Stimulated activated CD8-positive, alpha-beta memory T cell treated with anti-CD3 and anti-CD28 coated beads, Interleukin-7, amount 100 ng/mL, for 1 hour (primary cell): ENCODE measurements at regions not wholly inside any gene's neighbourhood (a gene's known extent, or its start where the extent isn't known, plus 50 kb on each side); places are given as distances from the start of the nearest gene placed in this dataset.

Experiments used
- DNase-seq, 2 donors: peaks; one replicate each; pipeline ENCODE4 v3.0.0-alpha.2; 2020; ENCODE audit warnings: low read depth in 2 of 2

DNA sequence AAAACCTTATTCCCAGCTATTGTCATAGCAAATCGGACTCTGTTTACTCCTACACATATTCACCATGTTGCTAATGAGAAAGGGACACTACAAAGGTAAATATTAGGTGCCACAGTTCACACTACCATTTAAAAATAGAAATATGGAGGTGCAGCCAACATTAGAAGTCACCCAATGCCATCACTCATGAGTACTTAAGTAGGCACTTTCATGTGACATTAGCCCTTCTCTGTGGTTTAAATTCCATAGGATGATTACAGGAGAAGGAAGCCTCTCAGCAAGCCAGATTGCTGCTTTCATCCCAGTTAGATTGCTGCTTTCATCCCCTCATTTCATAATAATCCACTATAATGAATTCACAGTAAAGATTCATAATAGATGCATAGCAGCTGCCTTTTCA lies 376.8 kb upstream of the ALCAM start:
- DNase-seq: no peak

DNA sequence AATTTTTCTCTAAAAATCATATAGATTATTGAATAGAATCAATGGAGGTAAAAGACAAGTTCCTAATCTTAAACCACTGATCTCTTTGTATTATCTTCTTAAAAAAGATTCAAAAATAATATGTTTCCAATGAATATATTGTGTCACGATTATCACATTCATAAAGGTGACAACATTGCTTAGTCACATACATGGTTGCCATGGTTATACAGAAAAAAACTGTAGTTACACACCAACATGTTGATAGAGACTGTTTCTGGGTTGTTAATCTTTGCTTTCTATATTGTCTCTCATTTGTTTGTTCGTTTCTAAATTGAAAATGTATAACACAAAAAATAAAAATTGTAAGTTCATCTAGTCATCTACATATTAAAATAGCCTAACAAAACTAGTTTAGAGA lies 376.0 kb upstream of the ALCAM start:
- no peak for DNase-seq

DNA sequence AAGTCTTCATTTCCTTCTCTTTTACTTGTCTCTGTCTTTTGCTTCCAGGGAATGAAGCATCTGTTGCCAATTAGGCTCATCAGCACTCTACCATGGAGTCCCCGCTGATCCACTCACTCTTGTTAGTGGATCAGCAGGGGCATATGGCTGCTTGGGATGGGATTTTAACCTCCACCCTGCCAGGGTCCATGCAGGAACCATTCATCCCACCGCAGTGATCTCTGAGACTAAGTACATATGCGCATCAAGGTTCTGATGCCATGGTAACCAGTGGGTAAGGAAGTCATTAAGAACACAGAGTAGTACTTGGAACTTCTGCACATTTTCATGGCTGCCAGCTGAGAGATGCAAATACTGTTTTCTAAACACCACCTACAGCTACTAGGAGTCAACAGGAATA lies 374.0 kb upstream of the ALCAM start:
- DNase-seq: no peak

DNA sequence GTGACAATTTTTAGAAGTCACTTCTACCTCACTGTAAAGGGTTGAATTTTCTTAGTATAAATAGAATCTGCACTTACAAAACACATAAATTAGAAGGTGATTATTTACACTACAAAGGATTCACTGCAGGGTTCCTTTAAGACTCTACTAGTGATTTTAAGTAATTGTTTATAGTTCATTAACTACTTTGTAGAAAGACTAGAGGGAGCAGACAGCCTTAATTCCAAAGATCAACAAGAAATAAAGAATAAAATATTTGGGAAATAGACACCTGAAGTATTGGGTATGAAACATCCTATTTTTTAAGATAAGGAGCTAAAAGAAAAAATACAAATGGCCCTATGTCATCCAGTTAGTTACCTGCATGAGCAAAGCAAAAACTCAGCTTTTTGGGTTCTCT lies 360.5 kb upstream of the ALCAM start:
- DNase-seq: no peak

DNA sequence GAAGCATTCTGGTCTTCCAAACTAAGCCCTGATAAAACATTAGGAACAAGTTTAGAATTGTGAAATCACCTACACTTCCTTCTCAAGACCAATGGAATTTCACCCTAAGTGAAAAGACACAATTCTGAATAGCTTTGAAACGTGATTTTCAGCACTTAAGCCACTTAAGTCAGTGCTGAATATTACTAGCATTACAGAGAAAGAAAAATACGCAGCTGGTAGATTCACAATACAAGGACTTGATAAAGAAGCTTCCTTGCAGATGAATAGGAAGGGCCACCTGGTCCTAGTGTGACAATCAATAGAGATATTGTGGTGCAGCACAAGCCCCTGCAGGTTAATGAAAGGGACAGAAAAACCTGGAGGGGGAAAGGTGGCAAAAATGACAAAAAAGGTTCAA lies 353.1 kb upstream of the ALCAM start:
- DNase-seq: no peak

DNA sequence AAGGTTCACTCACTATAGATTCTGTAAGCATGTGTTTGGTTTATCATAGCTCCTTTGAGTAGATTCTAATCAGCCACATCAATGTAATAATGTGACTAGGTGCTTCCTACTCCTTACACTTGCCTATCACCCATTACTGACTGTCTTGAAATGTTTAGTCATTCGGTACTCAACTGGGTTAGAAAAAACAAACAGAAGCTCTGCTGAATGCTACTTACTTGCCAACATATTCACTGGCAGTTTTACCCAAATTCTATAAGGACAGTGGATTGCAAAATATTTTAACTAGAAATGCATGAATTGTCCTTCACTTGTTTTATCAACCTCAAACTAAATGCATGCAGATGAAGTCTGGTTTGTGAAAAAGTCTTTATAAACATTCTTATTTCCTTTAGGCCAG lies 352.1 kb upstream of the ALCAM start:
- no peak for DNase-seq

DNA sequence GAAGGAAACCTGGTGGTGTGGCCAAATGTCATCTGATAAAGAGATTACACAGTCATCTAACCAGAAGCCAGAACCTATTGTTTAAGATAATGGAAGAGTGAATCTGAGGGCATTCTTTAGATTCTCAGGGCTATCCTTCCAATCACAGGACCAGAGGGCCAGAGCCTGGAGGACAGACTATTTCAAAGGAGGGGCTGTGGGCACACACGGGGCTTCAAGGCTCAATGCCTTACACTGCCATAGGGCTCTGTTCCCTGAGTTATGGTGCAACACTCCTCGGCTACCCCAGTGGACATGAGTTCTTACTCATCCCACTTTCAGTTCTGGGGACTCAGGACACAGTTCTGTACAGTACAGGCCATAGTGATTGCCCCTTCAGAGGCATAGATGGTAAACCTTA lies 343.9 kb upstream of the ALCAM start:
- DNase-seq: no peak

DNA sequence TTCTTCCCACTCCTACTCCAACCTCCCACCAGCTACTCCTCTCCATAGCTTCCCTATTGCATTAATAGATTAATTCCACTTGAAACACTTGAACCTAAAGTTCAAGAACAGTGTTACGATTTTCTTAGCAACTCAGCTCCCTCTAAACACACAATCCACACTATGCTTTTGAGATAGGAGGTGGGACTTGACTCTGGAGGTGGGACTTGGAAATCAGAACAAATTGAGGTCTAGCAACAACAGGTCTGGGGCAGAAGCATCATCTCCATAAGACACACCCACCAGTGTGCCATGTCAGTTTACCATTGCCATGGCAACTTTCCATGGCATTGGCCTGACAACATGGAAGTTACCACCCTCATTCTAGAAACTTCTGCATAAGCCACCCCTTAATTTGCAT lies 336.5 kb upstream of the ALCAM start:
- no peak for DNase-seq

DNA sequence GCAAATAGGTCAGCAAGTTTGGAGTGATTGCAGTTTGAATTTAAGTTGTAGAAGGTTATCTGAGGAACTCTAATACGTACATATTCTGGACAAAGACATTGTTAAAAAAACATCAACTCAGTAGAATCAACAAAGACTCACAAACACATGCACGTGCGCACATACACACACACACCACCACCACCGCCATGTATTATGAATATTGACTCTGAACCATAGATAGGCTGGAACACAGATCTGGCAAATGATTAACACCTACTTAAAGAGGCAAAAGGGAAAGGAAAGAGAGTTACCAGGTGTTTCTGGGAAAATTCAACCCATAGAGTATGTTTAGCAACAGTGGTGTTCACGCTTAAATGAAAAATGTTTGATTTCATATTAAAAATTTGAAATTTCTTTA lies 334.2 kb upstream of the ALCAM start:
- DNase-seq: no peak

DNA sequence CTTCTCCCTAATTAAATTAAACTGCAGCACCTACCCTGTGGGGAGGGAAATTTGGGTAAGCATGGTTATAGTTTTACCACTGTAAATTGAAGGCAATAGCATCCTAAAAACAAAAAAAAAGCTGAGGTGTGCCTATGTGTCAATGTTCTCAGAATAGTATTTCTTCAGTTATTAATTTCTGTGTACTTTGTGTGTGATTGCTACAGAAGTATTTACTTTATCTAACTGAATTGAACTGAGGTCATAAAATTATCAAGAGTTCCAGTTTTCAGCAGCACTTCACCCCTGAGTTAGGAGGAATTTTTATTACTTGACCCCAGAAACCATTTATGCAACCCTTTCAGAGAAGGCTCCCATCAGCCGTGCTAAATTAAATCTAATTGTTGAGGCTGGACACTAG lies 333.6 kb upstream of the ALCAM start:
- no peak for DNase-seq

DNA sequence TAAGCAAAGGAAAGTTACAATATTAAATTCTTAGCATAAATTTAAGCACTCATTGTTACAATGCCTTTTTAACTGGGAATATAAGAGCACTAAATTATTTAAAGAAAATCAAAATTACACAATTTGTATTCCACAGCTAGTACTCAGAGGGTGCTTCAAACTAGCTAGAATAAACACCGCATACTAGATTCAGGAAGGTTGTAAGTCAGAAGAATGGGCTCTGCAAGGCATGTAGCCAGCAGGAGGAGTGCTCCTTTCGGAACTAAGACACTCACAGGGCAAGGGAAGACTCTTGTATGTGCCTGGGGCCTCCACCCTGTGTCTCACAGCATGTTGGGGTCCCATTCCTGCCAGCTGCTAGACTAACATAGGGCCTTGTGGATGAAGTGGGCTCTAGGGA lies 327.7 kb upstream of the ALCAM start:
- no peak for DNase-seq

DNA sequence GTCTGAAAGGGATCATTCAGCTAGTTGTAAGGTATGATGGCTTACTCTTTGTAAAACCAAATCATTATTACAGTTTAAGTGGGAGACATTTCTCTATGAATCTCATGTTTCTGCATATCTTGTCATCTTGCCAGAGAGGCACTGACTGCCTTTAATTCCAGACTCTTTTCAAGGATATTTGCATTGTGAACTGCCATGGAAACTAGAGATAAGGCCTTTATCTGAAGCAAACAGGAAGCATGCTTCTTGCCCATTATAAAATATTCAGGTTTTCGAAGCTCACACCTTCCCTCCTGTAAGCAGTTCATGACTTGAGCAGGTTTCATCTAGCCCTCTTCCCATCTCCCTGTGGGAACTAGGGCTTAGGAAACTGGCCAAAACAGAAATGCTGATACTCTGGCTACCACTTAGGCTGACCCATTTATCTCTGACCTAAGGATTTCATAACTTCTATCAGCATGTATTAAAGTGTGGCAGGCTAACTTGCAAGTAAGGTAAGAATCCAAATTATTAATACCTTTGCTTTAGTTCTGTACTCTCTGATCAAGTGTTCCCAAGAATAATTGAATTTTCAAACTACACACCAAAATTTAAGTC lies 326.6 kb upstream of the ALCAM start:
- DNase-seq: no peak

DNA sequence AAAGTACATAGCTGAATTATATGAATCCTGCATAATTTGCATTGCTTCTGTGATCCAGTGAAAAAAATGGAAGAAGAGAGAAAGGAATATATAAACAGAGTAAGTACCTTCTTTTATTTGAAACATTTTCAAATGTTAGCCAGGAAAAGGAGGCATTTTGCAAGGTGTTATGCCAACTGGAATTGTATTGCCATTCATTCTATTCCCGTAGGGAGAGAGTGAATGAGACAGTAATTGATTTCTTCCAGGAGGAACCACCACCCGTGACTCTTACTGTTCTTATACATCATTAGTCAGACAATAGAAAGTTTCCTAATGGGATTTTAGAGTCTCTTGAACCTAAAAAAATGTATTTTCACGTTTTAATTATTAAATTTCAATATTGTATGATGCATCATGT lies 324.1 kb upstream of the ALCAM start:
- DNase-seq: no peak

DNA sequence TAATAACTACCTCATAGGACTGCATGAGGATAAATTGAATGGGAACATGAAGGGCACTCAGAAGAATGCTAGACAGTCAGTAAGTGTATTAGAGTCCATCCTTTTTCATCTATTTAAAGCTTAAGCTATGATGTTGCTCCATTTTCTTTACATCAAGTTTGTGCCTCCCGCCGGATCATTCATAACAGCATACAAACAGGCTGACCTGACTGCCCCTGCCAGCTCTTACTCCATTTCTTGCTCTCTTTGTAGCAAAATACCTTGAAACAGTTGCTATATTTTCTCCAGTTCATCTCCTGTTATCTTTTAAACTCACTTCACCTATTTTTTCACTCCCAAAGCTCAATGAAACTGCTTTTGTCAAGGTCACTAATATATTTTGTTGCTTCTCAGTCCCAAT lies 315.6 kb upstream of the ALCAM start:
- no peak for DNase-seq

DNA sequence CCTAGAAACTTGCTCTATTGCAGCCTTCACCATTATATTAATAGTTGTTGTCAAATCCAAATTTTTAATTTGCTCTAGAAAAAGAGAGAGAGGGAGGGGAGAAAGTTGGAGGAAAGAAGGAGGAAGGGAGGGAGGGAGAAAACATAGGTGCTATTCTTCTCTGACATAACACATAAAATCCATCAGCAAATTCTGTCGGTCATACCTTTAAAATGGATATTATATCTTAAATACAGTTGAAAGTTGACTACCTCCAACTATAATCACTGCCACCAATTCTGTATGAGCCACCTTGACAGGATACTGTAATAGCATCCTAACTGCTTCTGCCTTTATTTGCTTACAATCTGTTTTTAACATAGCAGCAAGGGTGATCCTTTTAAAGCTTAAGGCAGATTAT lies 314.7 kb upstream of the ALCAM start:
- DNase-seq: no peak

DNA sequence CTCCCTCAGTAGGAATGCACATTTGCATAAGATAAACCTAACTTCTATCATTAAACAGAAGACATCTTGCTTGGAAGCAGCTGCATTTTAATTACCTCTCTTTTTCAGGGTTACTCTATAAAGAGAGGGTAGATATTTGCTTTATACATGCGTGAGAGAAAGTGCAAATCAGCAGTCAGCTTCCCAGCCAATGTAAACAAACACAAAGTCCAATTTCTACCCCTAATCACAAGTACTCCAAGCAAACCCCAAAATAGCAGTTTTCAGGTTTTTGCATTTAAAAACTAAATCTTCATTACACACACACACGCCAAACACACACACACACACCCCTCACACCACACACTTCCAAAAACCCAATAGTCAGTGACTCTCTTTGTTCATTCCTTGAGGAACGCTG lies 303.9 kb upstream of the ALCAM start:
- DNase-seq: no peak

DNA sequence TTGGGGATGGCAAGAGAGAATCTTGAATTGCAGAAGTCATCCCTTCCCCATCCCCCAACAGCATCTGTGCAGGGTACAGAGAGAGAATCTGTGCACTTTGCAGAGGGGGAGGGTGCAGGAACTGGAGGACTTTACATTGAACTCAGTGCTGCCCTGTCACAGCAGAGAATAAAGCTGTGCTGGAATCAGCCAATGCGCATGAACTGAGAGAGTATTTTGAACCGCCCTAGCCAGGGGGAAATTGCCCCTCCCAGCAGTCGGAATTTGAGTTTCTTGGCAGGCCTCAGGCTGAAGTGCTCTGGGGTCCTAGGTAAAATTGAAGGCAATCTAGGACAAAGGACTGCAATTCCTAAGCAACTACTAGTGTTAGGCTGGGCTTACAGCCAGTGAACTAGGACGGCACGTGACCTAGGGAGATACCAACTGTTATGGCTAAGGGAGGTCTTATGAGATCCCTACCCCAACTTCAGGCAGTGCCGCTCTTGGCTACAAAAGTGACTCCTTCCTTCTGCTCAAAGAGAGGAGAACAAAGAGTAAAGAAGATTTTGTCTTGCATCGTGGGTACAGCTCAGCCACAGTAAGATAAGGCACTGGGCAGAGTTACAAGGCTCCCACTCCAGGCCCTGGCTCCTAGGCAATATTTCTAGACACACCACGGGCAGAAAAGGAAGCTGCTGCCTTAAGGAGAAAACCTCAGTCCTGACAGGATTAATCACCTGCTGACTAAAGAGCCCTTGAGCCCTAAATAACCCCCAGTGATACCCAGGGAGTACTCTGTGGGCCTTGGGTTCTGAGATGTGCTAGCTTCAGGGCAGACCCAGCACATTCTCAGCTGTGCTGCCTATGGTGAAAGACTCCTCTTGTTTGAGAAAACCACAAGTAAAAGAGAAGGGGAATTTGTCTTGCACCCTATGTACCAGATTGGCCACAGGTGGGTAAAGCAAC lies 300.5 kb upstream of the ALCAM start:
- DNase-seq: no peak

DNA sequence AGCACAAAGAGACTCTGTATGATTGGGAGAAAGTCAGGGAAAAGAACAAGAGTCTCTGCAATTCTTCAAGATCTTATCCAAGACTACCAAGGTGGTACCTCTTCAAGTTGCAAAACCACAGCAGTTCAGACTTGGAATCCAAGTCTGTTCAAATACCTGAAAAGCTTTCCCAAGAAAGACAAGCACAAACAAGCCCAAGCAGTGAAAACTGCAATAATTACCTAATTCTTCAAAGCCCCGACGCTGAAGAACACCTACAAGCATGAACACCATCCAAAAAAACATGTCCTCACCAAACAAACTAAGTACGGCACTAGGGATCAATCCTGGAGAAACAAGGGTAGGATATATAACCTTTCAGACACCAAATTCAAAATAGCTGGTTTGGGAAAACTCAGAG lies 299.3 kb upstream of the ALCAM start:
- no peak for DNase-seq

DNA sequence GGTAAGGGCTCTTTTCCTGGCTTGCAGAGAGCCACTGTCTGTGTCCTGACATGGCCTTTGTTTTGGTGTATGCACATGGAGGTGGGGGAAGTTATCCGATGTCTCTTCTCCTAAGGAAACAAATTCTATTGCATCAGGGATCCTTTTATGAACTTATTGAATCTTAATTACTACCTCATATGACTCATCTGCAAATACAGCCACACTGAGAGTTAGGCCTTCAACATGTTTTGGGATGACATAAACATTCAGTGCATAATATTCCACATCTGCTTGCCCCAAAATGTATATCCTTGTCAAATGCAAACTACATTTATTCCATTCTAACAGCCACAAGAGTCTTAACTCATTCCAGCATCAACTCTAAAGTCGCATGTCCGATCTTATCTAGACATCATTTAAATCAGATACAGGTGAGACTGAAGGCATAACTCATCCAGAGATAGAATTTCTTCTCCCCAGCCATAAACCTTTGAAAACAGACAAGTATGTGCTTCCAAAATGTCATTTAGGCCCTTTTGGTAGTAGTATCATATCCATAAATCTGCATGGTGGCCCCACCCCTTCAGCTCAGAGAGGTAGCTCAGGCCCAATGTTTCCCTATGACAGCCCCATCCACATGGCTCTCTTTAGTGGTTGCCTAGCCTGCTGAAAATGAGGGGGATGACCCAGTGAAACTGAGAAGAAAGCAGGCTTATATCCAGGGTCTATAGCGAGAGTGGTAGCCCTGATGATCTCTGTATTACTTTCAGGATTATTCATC lies 289.5 kb upstream of the ALCAM start:
- no peak for DNase-seq

DNA sequence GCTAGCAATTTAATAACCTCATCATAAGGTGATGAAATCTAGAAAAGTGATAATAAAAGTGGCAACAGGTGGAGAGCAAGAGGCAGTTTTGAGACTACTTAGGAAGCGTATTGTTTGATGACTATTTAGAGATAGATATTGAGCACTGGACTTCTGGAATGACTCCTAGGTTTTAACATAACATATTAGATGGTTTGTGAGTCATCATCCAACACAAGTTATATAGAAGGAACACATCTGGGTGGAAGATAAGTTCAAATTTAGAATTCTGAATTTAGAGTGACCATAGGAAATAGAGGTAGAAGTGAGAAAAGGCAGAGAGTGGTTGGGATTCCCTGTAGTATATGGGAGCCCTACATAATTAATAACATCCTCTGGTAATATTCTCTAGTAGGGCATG lies 282.8 kb upstream of the ALCAM start:
- DNase-seq: no peak

DNA sequence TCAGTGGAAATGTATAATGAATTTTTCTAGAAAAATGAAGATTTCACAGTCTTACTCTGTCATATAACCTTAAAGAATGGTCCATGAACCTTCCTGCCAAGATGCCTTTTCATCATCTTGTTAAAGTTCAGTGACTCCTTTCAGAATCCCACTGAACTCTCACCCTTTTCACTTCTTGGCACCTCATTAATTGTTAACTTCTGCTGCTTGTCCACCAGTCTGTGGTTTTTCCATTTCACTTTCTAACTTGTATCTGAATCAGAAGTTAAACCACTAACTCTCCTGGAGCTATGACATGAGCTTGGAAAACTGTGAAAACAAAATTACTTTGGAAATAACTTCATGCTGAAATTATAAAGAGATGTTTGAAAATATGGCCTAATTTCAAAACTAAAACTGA lies 281.2 kb upstream of the ALCAM start:
- no peak for DNase-seq

DNA sequence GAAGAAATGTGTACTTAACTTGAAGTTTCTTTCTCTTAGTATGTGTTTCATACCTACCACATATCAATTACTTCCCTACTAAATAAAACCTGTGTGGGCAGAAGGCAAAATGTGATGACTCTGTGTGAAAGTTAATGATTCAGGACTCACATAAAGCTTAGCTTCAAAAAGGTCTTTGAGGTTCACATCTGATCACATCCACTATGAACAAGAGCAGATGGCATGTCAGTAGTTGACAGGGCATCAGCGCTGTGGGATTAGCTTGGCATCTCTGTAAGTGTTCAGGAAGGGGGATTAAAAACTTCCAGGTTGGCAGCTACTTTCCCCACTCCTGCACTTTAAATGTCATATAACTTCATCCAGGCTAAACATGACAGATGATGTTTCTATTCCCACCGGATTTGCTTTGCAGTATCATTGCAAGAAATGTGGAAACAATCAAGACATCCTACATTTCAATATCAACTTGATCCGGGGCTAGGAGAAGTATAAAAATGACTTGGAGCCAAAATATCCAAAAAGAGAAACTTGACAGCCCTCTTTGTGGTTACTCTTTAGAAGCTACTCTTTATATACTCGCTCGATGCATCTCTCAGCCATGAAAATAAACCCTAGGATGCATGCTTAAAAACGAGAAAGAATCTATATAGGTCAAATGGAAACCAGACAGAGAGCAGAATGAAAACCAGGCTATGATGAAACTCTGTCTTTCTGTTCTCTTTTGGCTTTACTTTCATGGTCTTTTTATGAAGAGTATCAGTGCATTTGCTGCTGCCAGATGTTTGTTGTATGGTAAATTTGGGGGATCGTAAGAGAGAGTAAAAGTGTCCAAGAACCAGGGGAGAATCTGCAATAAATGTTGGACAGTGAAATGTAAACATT lies 273.1 kb upstream of the ALCAM start:
- no peak for DNase-seq
